ENCODE measurements at regions not wholly inside any gene's neighbourhood (a gene's known extent, or its start where the extent isn't known, plus 50 kb on each side); places are given as distances from the start of the nearest gene placed in this dataset.

GRCh38 chr16:73413091-73413829 is 365.3 kb upstream of the ZFHX3 start:
- Histone ChIP-seq H3K4me3 (replicated peaks in 1 of 4; ENCODE audit: control extremely low read depth in 1 of 4, insufficient read depth in 1 of 4, low read depth in 3 of 4, low read length in 4 of 4) (no peak overlapping the region), H3K27me3 (ENCODE audit: control insufficient read depth, insufficient read depth, low read length) (no peaks in the 10 kb centered on the region), H4K20me1 (ENCODE audit: control insufficient read depth, extremely low read depth, insufficient read depth, low read length) (no peaks in the 10 kb centered on the region), H3K4me1 (ENCODE audit: control insufficient read depth, extremely low read depth, insufficient read depth, low read length) (no peaks in the 10 kb centered on the region), H3K9me3 (ENCODE audit: control insufficient read depth, insufficient read depth, low read depth, low read length) (no peaks in the 10 kb centered on the region), H3K27ac (ENCODE audit: insufficient read depth, low read length) (no peak overlapping the region), H3K36me3 (ENCODE audit: control insufficient read depth, insufficient read depth, low read length) (no peaks in the 10 kb centered on the region), H3K4me2 (ENCODE audit: extremely low read depth, insufficient read depth, low read length) (no peak overlapping the region), H2AFZ (ENCODE audit: low read length) (no peak overlapping the region), H3K9ac (ENCODE audit: insufficient read depth, low read length) (no peak overlapping the region), H3K79me2 (ENCODE audit: control insufficient read depth, insufficient read depth, low read length) (no peaks in the 10 kb centered on the region)
- no peak for DNase-seq (ENCODE audit: low read depth in 2 of 2)
- TF ChIP-seq EZH2 (IDR thresholded peaks at IDR 0.05; ENCODE audit: low read length, missing control alignments) = no peak
- TF ChIP-seq, protein P1, sequence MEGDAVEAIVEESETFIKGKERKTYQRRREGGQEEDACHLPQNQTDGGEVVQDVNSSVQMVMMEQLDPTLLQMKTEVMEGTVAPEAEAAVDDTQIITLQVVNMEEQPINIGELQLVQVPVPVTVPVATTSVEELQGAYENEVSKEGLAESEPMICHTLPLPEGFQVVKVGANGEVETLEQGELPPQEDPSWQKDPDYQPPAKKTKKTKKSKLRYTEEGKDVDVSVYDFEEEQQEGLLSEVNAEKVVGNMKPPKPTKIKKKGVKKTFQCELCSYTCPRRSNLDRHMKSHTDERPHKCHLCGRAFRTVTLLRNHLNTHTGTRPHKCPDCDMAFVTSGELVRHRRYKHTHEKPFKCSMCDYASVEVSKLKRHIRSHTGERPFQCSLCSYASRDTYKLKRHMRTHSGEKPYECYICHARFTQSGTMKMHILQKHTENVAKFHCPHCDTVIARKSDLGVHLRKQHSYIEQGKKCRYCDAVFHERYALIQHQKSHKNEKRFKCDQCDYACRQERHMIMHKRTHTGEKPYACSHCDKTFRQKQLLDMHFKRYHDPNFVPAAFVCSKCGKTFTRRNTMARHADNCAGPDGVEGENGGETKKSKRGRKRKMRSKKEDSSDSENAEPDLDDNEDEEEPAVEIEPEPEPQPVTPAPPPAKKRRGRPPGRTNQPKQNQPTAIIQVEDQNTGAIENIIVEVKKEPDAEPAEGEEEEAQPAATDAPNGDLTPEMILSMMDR (conservative IDR thresholded peaks at IDR 0.05 in 1 of 2, IDR thresholded peaks at IDR 0.05 in 1 of 2; ENCODE audit: low read depth in 1 of 2, low read length in 2 of 2) = no peak

- DNase-seq (ENCODE audit: low read depth in 2 of 2) = no peak
- Histone ChIP-seq H3K4me3 (replicated peaks in 1 of 4; ENCODE audit: control extremely low read depth in 1 of 4, insufficient read depth in 1 of 4, low read depth in 3 of 4, low read length in 4 of 4) (no peak overlapping the region), H3K27ac (ENCODE audit: insufficient read depth, low read length) (no peak overlapping the region)
Observed at GRCh38 chr16:73412416-73412815, 364.5 kb upstream of the ZFHX3 start.

GRCh38 chr16:73408716-73409115 is 360.8 kb upstream of the ZFHX3 start:
- H4K20me1 ChIP-seq (ENCODE audit: control insufficient read depth, extremely low read depth, insufficient read depth, low read length) = no peaks in the 10 kb centered on the region
- no peaks in the 10 kb centered on the region for H3K36me3 ChIP-seq (ENCODE audit: control insufficient read depth, insufficient read depth, low read length)
- no peak overlapping the region for H3K4me2 ChIP-seq (ENCODE audit: extremely low read depth, insufficient read depth, low read length)
- H3K27me3 ChIP-seq (ENCODE audit: control insufficient read depth, insufficient read depth, low read length) = no peaks in the 10 kb centered on the region
- H3K4me3 ChIP-seq (replicated peaks in 1 of 4; ENCODE audit: control extremely low read depth in 1 of 4, insufficient read depth in 1 of 4, low read depth in 3 of 4, low read length in 4 of 4) = no peak overlapping the region
- H3K9me3 ChIP-seq (ENCODE audit: control insufficient read depth, insufficient read depth, low read depth, low read length) = no peaks in the 10 kb centered on the region
- H2AFZ ChIP-seq (ENCODE audit: low read length) = no peak overlapping the region
- TF ChIP-seq, protein P1 (conservative IDR thresholded peaks at IDR 0.05 in 1 of 2, IDR thresholded peaks at IDR 0.05 in 1 of 2; ENCODE audit: low read depth in 1 of 2, low read length in 2 of 2) = no peak
- TF ChIP-seq EZH2 (IDR thresholded peaks at IDR 0.05; ENCODE audit: low read length, missing control alignments) = no peak
- H3K4me1 ChIP-seq (ENCODE audit: control insufficient read depth, extremely low read depth, insufficient read depth, low read length) = no peaks in the 10 kb centered on the region
- no peak overlapping the region for H3K27ac ChIP-seq (ENCODE audit: insufficient read depth, low read length)
- no peak for DNase-seq (ENCODE audit: low read depth in 2 of 2)
- no peaks in the 10 kb centered on the region for H3K79me2 ChIP-seq (ENCODE audit: control insufficient read depth, insufficient read depth, low read length)
- H3K9ac ChIP-seq (ENCODE audit: insufficient read depth, low read length) = no peak overlapping the region

More at GRCh38 chr16:73412416-73412815, 364.5 kb upstream of the ZFHX3 start:
- TF ChIP-seq, protein P1 (conservative IDR thresholded peaks at IDR 0.05 in 1 of 2, IDR thresholded peaks at IDR 0.05 in 1 of 2; ENCODE audit: low read depth in 1 of 2, low read length in 2 of 2) = no peak
- TF ChIP-seq EZH2 (IDR thresholded peaks at IDR 0.05; ENCODE audit: low read length, missing control alignments) = no peak
- Histone ChIP-seq H3K79me2 (ENCODE audit: control insufficient read depth, insufficient read depth, low read length) (no peaks in the 10 kb centered on the region), H3K9me3 (ENCODE audit: control insufficient read depth, insufficient read depth, low read depth, low read length) (no peaks in the 10 kb centered on the region), H4K20me1 (ENCODE audit: control insufficient read depth, extremely low read depth, insufficient read depth, low read length) (no peaks in the 10 kb centered on the region), H3K4me2 (ENCODE audit: extremely low read depth, insufficient read depth, low read length) (no peak overlapping the region), H3K36me3 (ENCODE audit: control insufficient read depth, insufficient read depth, low read length) (no peaks in the 10 kb centered on the region), H3K9ac (ENCODE audit: insufficient read depth, low read length) (no peak overlapping the region), H2AFZ (ENCODE audit: low read length) (no peak overlapping the region), H3K4me1 (ENCODE audit: control insufficient read depth, extremely low read depth, insufficient read depth, low read length) (no peaks in the 10 kb centered on the region), H3K27me3 (ENCODE audit: control insufficient read depth, insufficient read depth, low read length) (no peaks in the 10 kb centered on the region)

All from fibroblast of lung (primary cell).